ENCODE measurements at regions not wholly inside any gene's neighbourhood (a gene's known extent, or its start where the extent isn't known, plus 50 kb on each side); places are given as distances from the start of the nearest gene placed in this dataset.
"Not testable (repeated sequence)": the region's sequence is repeated elsewhere in the genome, so short reads cannot be mapped to it uniquely, and the experiment has no call there.

- Mint-ChIP-seq H3K36me3 (ENCODE audit: low read depth) (peaks cover 11% of the 10 kb centered on the region), H3K4me1 (peaks cover 10% of the 10 kb centered on the region), H3K9me3 (peaks cover 27% of the 10 kb centered on the region), H3K4me3 (no peak overlapping the region), H3K27me3 (no peaks in the 10 kb centered on the region), H3K27ac (no peak overlapping the region)
- ChIA-PET POLR2A (no interaction called here), CTCF (interaction anchor here (0.5 to 1.3 kb wide), 4 partner anchors 9 to 110 kb away, joined by 3 to 6 read pairs (median 4); no protein-coding TSS in a partner anchor)
- no peak for DNase-seq
Observed at GRCh38 chr19:14272623-14273022, 66.7 kb upstream of the ADGRL1 start.

DNA sequence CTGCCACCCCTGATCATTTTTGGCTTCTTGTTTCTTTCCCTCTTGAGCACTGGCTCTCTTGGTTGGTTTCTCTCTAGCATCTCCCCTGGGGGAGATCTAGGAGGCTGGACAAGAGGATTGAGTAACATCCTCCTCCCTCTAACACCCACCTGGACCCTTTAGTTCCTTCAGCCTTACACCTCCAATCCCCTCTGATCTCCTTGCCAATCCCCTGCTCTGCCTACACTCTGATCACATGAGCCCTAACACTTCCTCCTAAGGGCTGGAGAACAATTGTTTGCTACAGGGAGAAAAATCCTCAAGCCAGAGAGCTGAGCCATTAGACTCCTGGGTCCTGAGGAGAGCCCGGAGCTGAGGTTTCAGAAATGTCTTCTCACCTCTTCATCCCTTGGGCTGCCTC lies 65.9 kb upstream of the ADGRL1 start:
- Mint-ChIP-seq H3K27ac (no peak overlapping the region), H3K36me3 (ENCODE audit: low read depth) (peaks cover 11% of the 10 kb centered on the region), H3K4me3 (no peak overlapping the region), H3K27me3 (no peaks in the 10 kb centered on the region), H3K9me3 (peaks cover 24% of the 10 kb centered on the region), H3K4me1 (peaks cover 10% of the 10 kb centered on the region)
- POLR2A ChIA-PET, result no interaction called here
- no peak for DNase-seq
- CTCF ChIA-PET, result no interaction called here

DNA sequence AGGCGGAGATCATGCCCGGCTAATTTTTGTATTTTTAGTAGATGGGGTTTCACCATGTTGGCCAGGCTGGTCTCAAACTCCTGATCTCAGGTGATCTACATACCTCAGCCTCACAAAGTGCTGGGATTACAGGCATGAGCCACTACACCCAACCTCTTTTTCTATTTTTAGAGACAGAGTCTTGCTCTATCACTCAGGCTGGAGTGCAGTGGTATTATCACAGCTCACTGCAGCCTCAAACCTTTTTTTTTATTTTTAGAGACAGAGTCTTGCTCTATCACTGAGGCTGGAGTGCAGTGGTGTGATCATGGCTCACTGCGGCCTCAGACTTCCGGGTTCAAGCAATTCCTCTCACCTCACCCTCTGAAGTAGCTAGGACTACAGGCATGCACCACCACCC lies 64.6 kb upstream of the ADGRL1 start:
- Mint-ChIP-seq H3K4me1 (peaks cover 10% of the 10 kb centered on the region), H3K9me3 (peaks cover 13% of the 10 kb centered on the region)
- H3K4me3 Mint-ChIP-seq; H3K27ac Mint-ChIP-seq; H3K36me3 Mint-ChIP-seq (ENCODE audit: low read depth); DNase-seq; H3K27me3 Mint-ChIP-seq; POLR2A ChIA-PET; CTCF ChIA-PET: not testable (repeated sequence)

- no peak for DNase-seq
- no peak overlapping the region for H3K27ac Mint-ChIP-seq
- H3K36me3 Mint-ChIP-seq (ENCODE audit: low read depth), result no peaks in the 10 kb centered on the region
- H3K4me3 Mint-ChIP-seq, result no peak overlapping the region
- H3K27me3 Mint-ChIP-seq, result no peaks in the 10 kb centered on the region
- no peaks in the 10 kb centered on the region for H3K4me1 Mint-ChIP-seq
- POLR2A ChIA-PET, result no interaction called here
- no peaks in the 10 kb centered on the region for H3K9me3 Mint-ChIP-seq
- CTCF ChIA-PET, result interaction anchor here (0.8 kb wide), 1 partner anchor 15 kb away, joined by 4 read pairs; no protein-coding TSS in a partner anchor
Observed at GRCh38 chr19:14267224-14267741, 61.3 kb upstream of the ADGRL1 start.

GRCh38 chr19:14266208-14266607 lies 60.2 kb upstream of the ADGRL1 start:
- H3K36me3 Mint-ChIP-seq (ENCODE audit: low read depth); H3K9me3 Mint-ChIP-seq; H3K4me1 Mint-ChIP-seq; H3K27ac Mint-ChIP-seq; H3K4me3 Mint-ChIP-seq; DNase-seq; H3K27me3 Mint-ChIP-seq; POLR2A ChIA-PET: not testable (repeated sequence)
- CTCF ChIA-PET, result interaction anchor here (0.7 kb wide), 1 partner anchor 10 kb away, joined by 3 read pairs; no protein-coding TSS in a partner anchor

DNA sequence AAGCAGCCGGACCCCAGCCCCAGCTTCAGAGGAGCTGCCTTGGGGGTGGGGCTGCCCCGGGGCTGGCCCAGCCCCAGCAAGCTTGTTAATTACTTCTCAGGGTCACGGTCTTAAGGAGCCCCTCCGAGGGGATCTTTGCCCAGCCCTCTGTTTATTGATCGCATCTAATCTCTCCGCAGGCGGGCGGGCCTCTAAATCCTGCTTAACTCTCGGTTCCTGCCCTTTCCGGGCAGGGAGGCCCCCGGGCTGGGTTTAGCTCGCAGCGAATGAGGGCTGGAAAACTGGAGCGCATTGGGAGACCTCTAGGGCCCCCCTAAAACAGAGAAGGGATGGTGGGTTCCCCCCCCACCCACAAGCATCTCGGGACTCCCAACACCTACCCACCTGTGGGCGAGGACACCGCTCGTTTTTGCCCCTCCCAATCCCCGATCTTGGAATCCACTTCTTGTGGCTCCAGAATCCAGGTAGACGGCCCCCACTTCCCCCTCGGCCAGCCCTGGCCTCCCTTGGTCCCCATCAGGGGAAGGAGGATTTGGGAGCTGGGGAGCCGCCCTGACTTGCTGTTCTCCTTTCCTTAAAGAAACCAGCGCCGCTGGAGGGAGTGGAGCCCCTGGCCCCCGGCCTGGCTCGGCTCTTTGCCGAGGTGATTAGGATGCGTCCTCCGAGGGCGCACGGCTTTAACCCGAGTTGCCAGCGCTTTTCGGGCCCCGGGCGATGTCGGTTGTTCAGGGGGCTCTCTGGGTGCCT lies 59.5 kb upstream of the ADGRL1 start:
- POLR2A ChIA-PET, result no interaction called here

GRCh38 chr19:14255902-14256649 lies 50.1 kb upstream of the ADGRL1 start:
- H3K36me3 Mint-ChIP-seq (ENCODE audit: low read depth); POLR2A ChIA-PET; DNase-seq; H3K27ac Mint-ChIP-seq; H3K4me3 Mint-ChIP-seq; H3K27me3 Mint-ChIP-seq; CTCF ChIA-PET; H3K9me3 Mint-ChIP-seq; H3K4me1 Mint-ChIP-seq: not testable (repeated sequence)

More for the DNA sequence above, 59.5 kb upstream of the ADGRL1 start:
- H3K27me3 Mint-ChIP-seq, result no peaks in the 10 kb centered on the region
- no peaks in the 10 kb centered on the region for H3K9me3 Mint-ChIP-seq
- no peak overlapping the region for H3K27ac Mint-ChIP-seq
- H3K4me3 Mint-ChIP-seq, result no peak overlapping the region
- DNase-seq, result no peak
- CTCF ChIA-PET, result interaction anchor here (0.5 to 0.7 kb wide), 3 partner anchors 11 to 554 kb away, joined by 3 read pairs; no protein-coding TSS in a partner anchor
- H3K4me1 Mint-ChIP-seq, result no peaks in the 10 kb centered on the region
- no peaks in the 10 kb centered on the region for H3K36me3 Mint-ChIP-seq (ENCODE audit: low read depth)

All from activated CD4-positive, alpha-beta T cell treated with anti-CD3 and anti-CD28 coated beads, Interleukin-2, amount 10 ng/mL, durations not matched to agents 7 days and 5 days (primary cell).